GM13976 (cell line): ENCODE measurements at regions not wholly inside any gene's neighbourhood (a gene's known extent, or its start where the extent isn't known, plus 50 kb on each side); places are given as distances from the start of the nearest gene placed in this dataset.

Source experiments
- DNase-seq: peaks from one replicate; pipeline ENCODE4 v3.0.0; 2012; ENCODE audit warnings: low spot score
- CTCF ChIP-seq: IDR thresholded peaks from 2 replicates; pipeline ENCODE4 v1.5.1; 2012; ENCODE audit warnings: borderline replicate concordance, mild to moderate bottlenecking; ENCODE audit not compliant: insufficient read depth; ENCODE audit errors: extremely low read depth, missing control alignments, control extremely low read depth
- in situ Hi-C: fragments of 300-500 bp; cut with MboI; formaldehyde crosslinking; loops from one replicate; pipeline ENCODE4 v1.12.0; 2022; ENCODE audit warnings: low sequenced_read_pairs, mixed read lengths, inconsistent platforms; ENCODE audit not compliant: unreplicated experiment

GRCh38 chr15:37818152-37818677, 116.2 kb upstream of the TMCO5A start:
- in situ Hi-C loops = no loop called here
- no peak for DNase-seq
- no peak for TF ChIP-seq CTCF

- no peak for DNase-seq
- no peak for TF ChIP-seq CTCF
- in situ Hi-C loops = no loop called here
Observed at GRCh38 chr15:37819191-37819590, 115.2 kb upstream of the TMCO5A start.

GRCh38 chr15:37820380-37821128, 113.9 kb upstream of the TMCO5A start:
- no peak for DNase-seq
- no peak for TF ChIP-seq CTCF
- in situ Hi-C loops = no loop called here

DNA sequence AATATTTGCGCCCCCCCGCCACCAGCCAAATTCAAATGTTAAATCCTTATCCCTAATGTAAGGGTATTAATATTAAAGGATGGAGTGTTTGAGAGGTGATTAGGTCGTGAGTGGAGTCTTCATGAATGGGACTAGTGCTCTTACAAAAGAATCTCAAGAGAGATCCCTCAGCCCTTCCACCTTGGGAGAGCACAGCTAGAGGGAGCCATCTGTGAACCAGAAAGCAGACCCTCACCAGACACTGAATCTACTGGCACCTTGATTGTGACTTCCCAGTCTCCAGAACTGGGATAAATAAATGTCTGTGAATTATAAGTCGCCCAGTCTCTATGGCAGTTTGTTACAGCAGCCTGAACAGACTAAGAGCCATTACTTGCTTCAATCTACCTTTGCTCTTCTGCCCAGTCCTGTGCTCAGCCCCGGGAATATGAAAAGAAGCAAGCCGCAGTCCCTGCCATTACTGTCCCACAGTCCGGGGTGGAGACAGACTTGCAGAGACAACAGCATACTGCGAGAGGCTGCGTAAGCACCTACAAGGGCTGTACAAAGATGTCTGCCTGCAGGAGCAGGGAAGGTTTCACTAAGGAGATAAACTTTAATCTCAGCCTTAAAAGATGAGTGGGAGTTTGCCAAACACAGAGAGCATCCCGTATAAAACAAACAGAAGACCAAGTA, 110.7 kb upstream of the TMCO5A start:
- in situ Hi-C loops = no loop called here
- DNase-seq = no peak
- no peak for TF ChIP-seq CTCF

- TF ChIP-seq CTCF = no peak
- no peak for DNase-seq
- in situ Hi-C loops = no loop called here
Observed at GRCh38 chr15:37824717-37825382, 109.6 kb upstream of the TMCO5A start.

DNA sequence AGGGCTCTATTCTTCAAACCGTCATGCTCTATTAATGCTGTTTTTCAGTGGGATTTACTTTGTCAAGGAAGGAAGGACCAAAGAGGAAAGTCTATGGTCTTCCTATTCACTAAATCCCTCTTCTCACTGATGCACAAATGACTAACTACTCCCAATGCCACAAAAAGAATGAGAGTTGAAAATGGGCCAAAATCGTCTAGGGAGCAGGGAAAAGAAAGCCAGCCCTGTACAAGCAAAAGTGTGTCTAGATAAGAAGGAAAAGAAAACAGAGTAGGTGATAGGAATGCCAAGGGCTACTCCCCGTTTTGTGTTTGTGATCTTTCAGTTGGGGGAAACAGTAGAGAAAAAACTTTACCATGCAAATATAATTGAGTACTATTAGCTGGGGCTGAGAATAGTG, 97.2 kb upstream of the TMCO5A start:
- in situ Hi-C loops = no loop called here
- DNase-seq = no peak
- TF ChIP-seq CTCF = no peak
